Hepatocyte (in vitro differentiated cells): ENCODE measurements at regions not wholly inside any gene's neighbourhood (a gene's known extent, or its start where the extent isn't known, plus 50 kb on each side); places are given as distances from the start of the nearest gene placed in this dataset.

Experiments used
- DNase-seq: peaks from one replicate; pipeline ENCODE4 v3.0.0-alpha.2; 2016; ENCODE audit warnings: low spot score
- H2AFZ ChIP-seq: fragments of 200-600 bp; sonication (generic); 2 replicates; pipeline ENCODE4 v1.6.0; 2016; ENCODE audit warnings: antibody characterized with exemption, mild to moderate bottlenecking
- H3K27ac ChIP-seq: fragments of 200-600 bp; sonication (generic); 2 replicates; pipeline ENCODE4 v1.5.1; 2016; ENCODE audit warnings: mild to moderate bottlenecking
- H3K27me3 ChIP-seq: fragments of 200-600 bp; sonication (generic); 2 replicates; pipeline ENCODE4 v1.6.1; 2016
- H3K36me3 ChIP-seq: fragments of 200-600 bp; sonication (generic); replicated peaks from 2 replicates; pipeline ENCODE4 v1.5.1; 2016; ENCODE audit warnings: low read depth; ENCODE audit not compliant: insufficient read depth
- H3K4me1 ChIP-seq: fragments of 200-600 bp; sonication (generic); 2 replicates; pipeline ENCODE4 v1.5.1; 2016; ENCODE audit warnings: mild to moderate bottlenecking, moderate library complexity; ENCODE audit not compliant: insufficient read depth
- H3K4me2 ChIP-seq: fragments of 200-600 bp; sonication (generic); 2 replicates; pipeline ENCODE4 v1.6.0; 2016
- H3K4me3 ChIP-seq: fragments of 200-600 bp; sonication (generic); 2 replicates; pipeline ENCODE4 v1.5.1; 2016; ENCODE audit warnings: mild to moderate bottlenecking
- H3K79me2 ChIP-seq: fragments of 200-600 bp; sonication (generic); 2 replicates; pipeline ENCODE4 v1.6.0; 2017; ENCODE audit warnings: mild to moderate bottlenecking
- H3K9me2 ChIP-seq: fragments of 200-600 bp; sonication (generic); replicated peaks from 2 replicates; pipeline ENCODE4 v1.6.0; 2017; ENCODE audit warnings: mild to moderate bottlenecking; ENCODE audit not compliant: insufficient read depth
- H3K9me3 ChIP-seq: fragments of 200-600 bp; sonication (generic); 2 replicates; pipeline ENCODE4 v1.5.1; 2016; ENCODE audit warnings: low read depth, mild to moderate bottlenecking
- H4K20me1 ChIP-seq: fragments of 200-600 bp; sonication (generic); 2 replicates; pipeline ENCODE4 v1.6.0; 2016; ENCODE audit warnings: mild to moderate bottlenecking; ENCODE audit not compliant: insufficient read depth, poor library complexity, severe bottlenecking
- CTCF ChIP-seq: fragments of 200-600 bp; sonication (generic); IDR thresholded peaks from 2 replicates; pipeline ENCODE4 v1.5.1; 2016; ENCODE audit warnings: antibody characterized with exemption, mild to moderate bottlenecking; ENCODE audit not compliant: poor library complexity
- EZH2 ChIP-seq: fragments of 200-600 bp; sonication (generic); IDR thresholded peaks from 2 replicates; pipeline ENCODE4 v1.6.1; 2016; ENCODE audit warnings: antibody characterized with exemption, mild to moderate bottlenecking, borderline replicate concordance
- EZH2phosphoT487 ChIP-seq: fragments of 200-600 bp; sonication (generic); IDR thresholded peaks from one replicate; pipeline ENCODE4 v1.6.1; 2018; ENCODE audit warnings: antibody characterized with exemption, mild to moderate bottlenecking, low read depth, moderate library complexity; ENCODE audit not compliant: unreplicated experiment, severe bottlenecking
- WGBS: methylation state at CpG from one replicate; pipeline ENCODE4 v1.1.6; 2016; ENCODE audit warnings: low lambda C conversion rate; ENCODE audit errors: missing lambda C conversion rate; 5-methylcytosine and 5-hydroxymethylcytosine counted together

- DNase-seq, result no peak
- Histone ChIP-seq H3K79me2 (no peaks in the 10 kb centered on the region), H3K4me1 (no peaks in the 10 kb centered on the region), H2AFZ (no peak overlapping the region), H3K4me3 (no peak overlapping the region), H3K9me3 (no peaks in the 10 kb centered on the region), H3K27me3 (no peaks in the 10 kb centered on the region), H3K27ac (no peak overlapping the region), H3K36me3 (no peaks in the 10 kb centered on the region), H3K9me2 (no peaks in the 10 kb centered on the region), H3K4me2 (no peak overlapping the region), H4K20me1 (no peaks in the 10 kb centered on the region)
- TF ChIP-seq CTCF (no peak), EZH2phosphoT487 (no peak), EZH2 (no peak)
- WGBS, result 87% methylated on average over 3 of the region's 3 CpGs
Observed at GRCh38 chr3:18082551-18083272, 340.3 kb upstream of the TBC1D5 start.

- DNase-seq, result no peak
- no peak overlapping the region for H2AFZ ChIP-seq
- H3K9me2 ChIP-seq, result no peaks in the 10 kb centered on the region
Observed at GRCh38 chr3:18080198-18080689, 337.8 kb upstream of the TBC1D5 start.

GRCh38 chr3:18079739-18080138 is 337.3 kb upstream of the TBC1D5 start:
- TF ChIP-seq CTCF, result no peak
- TF ChIP-seq EZH2phosphoT487, result no peak
- TF ChIP-seq EZH2, result no peak
- DNase-seq, result no peak
- Histone ChIP-seq H3K79me2 (no peaks in the 10 kb centered on the region), H2AFZ (no peak overlapping the region), H3K9me2 (no peaks in the 10 kb centered on the region), H3K9me3 (no peaks in the 10 kb centered on the region), H3K4me1 (no peaks in the 10 kb centered on the region), H3K4me3 (no peak overlapping the region), H3K36me3 (no peaks in the 10 kb centered on the region), H3K4me2 (no peak overlapping the region), H3K27ac (no peak overlapping the region), H4K20me1 (no peaks in the 10 kb centered on the region), H3K27me3 (no peaks in the 10 kb centered on the region)
- WGBS, result 80% methylated on average over 3 of the region's 3 CpGs

More at GRCh38 chr3:18080198-18080689, 337.8 kb upstream of the TBC1D5 start:
- H3K9me3 ChIP-seq, result no peaks in the 10 kb centered on the region
- no peaks in the 10 kb centered on the region for H3K36me3 ChIP-seq
- no peak for TF ChIP-seq EZH2
- H3K79me2 ChIP-seq, result no peaks in the 10 kb centered on the region
- no peak overlapping the region for H3K4me2 ChIP-seq
- no peaks in the 10 kb centered on the region for H3K4me1 ChIP-seq
- H3K4me3 ChIP-seq, result no peak overlapping the region
- no peaks in the 10 kb centered on the region for H4K20me1 ChIP-seq
- no peak overlapping the region for H3K27ac ChIP-seq
- no peaks in the 10 kb centered on the region for H3K27me3 ChIP-seq

- DNase-seq, result no peak
- H3K27me3 ChIP-seq, result no peaks in the 10 kb centered on the region
- no peak overlapping the region for H3K27ac ChIP-seq
- H3K9me2 ChIP-seq, result no peaks in the 10 kb centered on the region
- H3K4me2 ChIP-seq, result no peak overlapping the region
- H3K4me1 ChIP-seq, result no peaks in the 10 kb centered on the region
- no peak overlapping the region for H3K4me3 ChIP-seq
- H3K9me3 ChIP-seq, result no peaks in the 10 kb centered on the region
- no peaks in the 10 kb centered on the region for H3K79me2 ChIP-seq
- H4K20me1 ChIP-seq, result no peaks in the 10 kb centered on the region
- WGBS, result 94% methylated on average over 3 of the region's 3 CpGs
- no peaks in the 10 kb centered on the region for H3K36me3 ChIP-seq
- no peak overlapping the region for H2AFZ ChIP-seq
- TF ChIP-seq EZH2phosphoT487 (no peak), EZH2 (no peak), CTCF (no peak)
Observed at GRCh38 chr3:18079062-18079461, 336.6 kb upstream of the TBC1D5 start.
